Loucy (cell line): ENCODE measurements at regions not wholly inside any gene's neighbourhood (a gene's known extent, or its start where the extent isn't known, plus 50 kb on each side); places are given as distances from the start of the nearest gene placed in this dataset.

Experiments
- H2AFZ ChIP-seq: fragments of 200-600 bp; sonication (generic); 2 replicates; pipeline ENCODE4 v1.6.0; 2016; ENCODE audit warnings: antibody characterized with exemption, mild to moderate bottlenecking, low read length, moderate library complexity
- H3F3A ChIP-seq: fragments of 200-600 bp; 2 replicates; pipeline ENCODE4 v1.6.0; 2016; ENCODE audit warnings: antibody characterized with exemption, low read depth, mild to moderate bottlenecking
- H3K27me3 ChIP-seq: fragments of 200-600 bp; sonication (generic); 2 replicates; pipeline ENCODE4 v1.6.1; 2014; ENCODE audit warnings: low read length, mild to moderate bottlenecking; ENCODE audit not compliant: insufficient read depth, poor library complexity, severe bottlenecking
- H3K36me3 ChIP-seq: fragments of 200-600 bp; sonication (generic); 2 replicates; pipeline ENCODE4 v1.6.1; 2016; ENCODE audit warnings: low read length; ENCODE audit not compliant: insufficient read depth
- H3K4me1 ChIP-seq: fragments of 200-600 bp; sonication (generic); 2 replicates; pipeline ENCODE4 v1.5.1; 2014; ENCODE audit warnings: low read length, mild to moderate bottlenecking; ENCODE audit not compliant: insufficient read depth, poor library complexity, severe bottlenecking
- H3K4me2 ChIP-seq: fragments of 200-600 bp; sonication (generic); 2 replicates; pipeline ENCODE4 v1.6.0; 2014; ENCODE audit warnings: antibody characterized with exemption, low read length, low read depth, mild to moderate bottlenecking; ENCODE audit not compliant: poor library complexity, severe bottlenecking
- H3K4me3 ChIP-seq: fragments of 200-600 bp; sonication (generic); 2 replicates; pipeline ENCODE4 v1.5.1; 2014; ENCODE audit warnings: low read length, mild to moderate bottlenecking, mixed read lengths; ENCODE audit not compliant: poor library complexity, severe bottlenecking
- H3K79me2 ChIP-seq: fragments of 200-600 bp; sonication (generic); 2 replicates; pipeline ENCODE4 v1.6.1; 2014; ENCODE audit warnings: low read length; ENCODE audit not compliant: insufficient read depth
- H3K9ac ChIP-seq: fragments of 200-600 bp; sonication (generic); 2 replicates; pipeline ENCODE4 v1.6.0; 2014; ENCODE audit warnings: mild to moderate bottlenecking, low read depth, low read length, moderate library complexity; ENCODE audit not compliant: poor library complexity, severe bottlenecking
- H3K9me2 ChIP-seq: fragments of 200-600 bp; sonication (generic); replicated peaks from 2 replicates; pipeline ENCODE4 v1.6.1; 2016; ENCODE audit warnings: low read depth, low read length, mixed read lengths
- H3K9me3 ChIP-seq: fragments of 200-600 bp; sonication (generic); 2 replicates; pipeline ENCODE4 v1.6.1; 2014; ENCODE audit warnings: mild to moderate bottlenecking, antibody characterized with exemption, low read length, low read depth; ENCODE audit not compliant: insufficient read depth
- H4K20me1 ChIP-seq: fragments of 200-600 bp; sonication (generic); 2 replicates; pipeline ENCODE4 v1.6.0; 2014; ENCODE audit warnings: antibody characterized with exemption, low read length, mild to moderate bottlenecking; ENCODE audit not compliant: insufficient read depth, poor library complexity, severe bottlenecking
- EZH2phosphoT487 ChIP-seq: fragments of 200-600 bp; IDR thresholded peaks from 2 replicates; pipeline ENCODE4 v1.6.1; 2018; ENCODE audit warnings: antibody characterized with exemption, mild to moderate bottlenecking, moderate library complexity, borderline replicate concordance
- TF ChIP-seq, protein P1 (sequence below): fragments of 200-600 bp; sonication (generic); conservative IDR thresholded peaks from 2 replicates; pipeline ENCODE4 v1.5.1; 2014; ENCODE audit warnings: mild to moderate bottlenecking, antibody characterized with exemption, low read length

DNA sequence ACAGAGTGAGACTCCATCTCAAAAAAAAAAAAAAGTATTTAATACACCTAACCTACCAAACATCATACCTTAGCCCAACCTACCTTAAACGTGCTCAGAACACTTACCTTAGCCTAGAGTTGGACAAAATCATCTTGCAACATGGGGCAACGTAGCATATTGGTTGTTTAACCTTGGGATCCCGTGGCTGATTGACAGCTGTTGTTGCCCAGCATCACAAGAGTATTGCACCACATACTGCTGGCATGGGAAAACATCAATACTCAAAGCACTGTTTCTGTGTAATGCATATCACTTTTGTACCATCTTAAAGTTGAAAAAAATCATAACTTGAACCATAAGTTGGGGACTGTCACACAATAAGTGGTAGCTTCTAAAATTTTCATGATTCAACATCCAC, 73.8 kb upstream of the MIR17HG start:
- Histone ChIP-seq H3K9me3 (no peaks in the 10 kb centered on the region), H3K4me1 (no peaks in the 10 kb centered on the region), H3K79me2 (no peaks in the 10 kb centered on the region), H3K36me3 (no peaks in the 10 kb centered on the region), H3K4me2 (no peak overlapping the region), H3K27me3 (no peaks in the 10 kb centered on the region), H4K20me1 (no peaks in the 10 kb centered on the region), H3K9ac (no peak overlapping the region), H3K4me3 (no peak overlapping the region), H3F3A (no peaks in the 10 kb centered on the region), H3K9me2 (no peaks in the 10 kb centered on the region), H2AFZ (no peak overlapping the region)
- TF ChIP-seq EZH2phosphoT487, result no peak
- TF ChIP-seq, protein P1, sequence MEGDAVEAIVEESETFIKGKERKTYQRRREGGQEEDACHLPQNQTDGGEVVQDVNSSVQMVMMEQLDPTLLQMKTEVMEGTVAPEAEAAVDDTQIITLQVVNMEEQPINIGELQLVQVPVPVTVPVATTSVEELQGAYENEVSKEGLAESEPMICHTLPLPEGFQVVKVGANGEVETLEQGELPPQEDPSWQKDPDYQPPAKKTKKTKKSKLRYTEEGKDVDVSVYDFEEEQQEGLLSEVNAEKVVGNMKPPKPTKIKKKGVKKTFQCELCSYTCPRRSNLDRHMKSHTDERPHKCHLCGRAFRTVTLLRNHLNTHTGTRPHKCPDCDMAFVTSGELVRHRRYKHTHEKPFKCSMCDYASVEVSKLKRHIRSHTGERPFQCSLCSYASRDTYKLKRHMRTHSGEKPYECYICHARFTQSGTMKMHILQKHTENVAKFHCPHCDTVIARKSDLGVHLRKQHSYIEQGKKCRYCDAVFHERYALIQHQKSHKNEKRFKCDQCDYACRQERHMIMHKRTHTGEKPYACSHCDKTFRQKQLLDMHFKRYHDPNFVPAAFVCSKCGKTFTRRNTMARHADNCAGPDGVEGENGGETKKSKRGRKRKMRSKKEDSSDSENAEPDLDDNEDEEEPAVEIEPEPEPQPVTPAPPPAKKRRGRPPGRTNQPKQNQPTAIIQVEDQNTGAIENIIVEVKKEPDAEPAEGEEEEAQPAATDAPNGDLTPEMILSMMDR, result no peak

DNA sequence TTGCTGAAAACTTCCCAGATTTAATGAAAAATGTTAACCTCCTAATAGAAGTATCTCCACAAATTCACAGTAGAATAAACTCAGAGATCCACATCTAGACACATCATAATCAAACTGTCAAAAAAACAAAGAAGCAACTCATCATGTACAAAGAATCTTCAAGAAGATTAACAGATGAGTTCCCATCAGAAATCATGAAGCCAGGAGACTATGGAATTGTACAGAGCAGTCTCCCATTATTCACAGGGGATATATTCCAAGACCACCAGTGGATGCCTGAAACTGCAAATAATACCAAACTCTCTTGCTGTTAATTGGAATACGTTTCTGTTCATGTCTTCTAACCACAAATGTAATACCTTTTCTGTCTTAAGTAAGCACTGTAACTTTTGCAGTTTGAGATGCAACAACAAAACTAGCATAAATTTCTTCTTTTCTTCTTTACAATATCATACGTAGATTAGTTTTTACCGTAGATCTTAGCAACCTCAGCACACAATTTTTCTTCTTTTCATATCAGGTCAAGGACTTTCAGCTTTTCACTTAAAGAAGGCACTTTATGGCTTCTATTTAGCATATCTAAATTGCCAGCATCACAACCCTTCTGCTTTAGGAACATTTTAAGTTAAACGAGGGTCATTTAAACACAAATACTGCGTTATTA, 70.3 kb upstream of the MIR17HG start:
- Histone ChIP-seq H3K4me1 (no peaks in the 10 kb centered on the region), H4K20me1 (no peaks in the 10 kb centered on the region), H2AFZ (no peak overlapping the region), H3K9me2 (no peaks in the 10 kb centered on the region), H3K36me3 (no peaks in the 10 kb centered on the region), H3K4me2 (no peak overlapping the region), H3F3A (no peaks in the 10 kb centered on the region), H3K9ac (no peak overlapping the region), H3K4me3 (no peak overlapping the region), H3K27me3 (no peaks in the 10 kb centered on the region), H3K79me2 (no peaks in the 10 kb centered on the region), H3K9me3 (no peaks in the 10 kb centered on the region)
- TF ChIP-seq EZH2phosphoT487, result no peak
- TF ChIP-seq, protein P1, result no peak

DNA sequence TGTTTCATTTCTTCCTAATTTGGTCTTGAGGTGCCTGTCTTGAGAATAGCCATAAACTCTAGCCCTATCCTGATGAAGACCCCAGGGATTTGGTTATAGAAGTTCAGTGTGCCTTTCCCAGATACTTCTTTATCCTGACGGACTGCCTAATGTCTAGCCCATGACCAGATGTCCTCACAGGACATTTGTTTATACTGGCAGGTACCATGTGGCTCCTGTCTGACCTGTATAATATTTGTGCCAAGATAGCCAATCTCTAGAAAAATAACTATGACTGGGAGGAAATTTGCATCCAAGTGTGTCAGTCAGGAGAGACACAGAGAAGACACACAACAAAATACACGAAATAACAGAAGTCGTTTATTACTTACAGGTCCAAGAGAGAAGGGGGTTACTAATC, 69.2 kb upstream of the MIR17HG start:
- Histone ChIP-seq H3K27me3 (no peaks in the 10 kb centered on the region), H3K79me2 (no peaks in the 10 kb centered on the region), H2AFZ (no peak overlapping the region), H3K9me3 (no peaks in the 10 kb centered on the region), H3K4me1 (no peaks in the 10 kb centered on the region), H3K9ac (no peak overlapping the region), H3K4me3 (no peak overlapping the region), H3K4me2 (no peak overlapping the region), H3K9me2 (no peaks in the 10 kb centered on the region), H3K36me3 (no peaks in the 10 kb centered on the region), H3F3A (no peaks in the 10 kb centered on the region), H4K20me1 (no peaks in the 10 kb centered on the region)
- TF ChIP-seq, protein P1, result no peak
- no peak for TF ChIP-seq EZH2phosphoT487
